ENCODE measurements at regions not wholly inside any gene's neighbourhood (a gene's known extent, or its start where the extent isn't known, plus 50 kb on each side); places are given as distances from the start of the nearest gene placed in this dataset.
"Not testable (repeated sequence)": the region's sequence is repeated elsewhere in the genome, so short reads cannot be mapped to it uniquely, and the experiment has no call there.

- no peak for DNase-seq
Measured at GRCh38 chr1:79215311-79215710, 208.8 kb upstream of the ADGRL4 start.

GRCh38 chr1:79207786-79208185, 201.3 kb upstream of the ADGRL4 start:
- no peak for DNase-seq

- no peak for DNase-seq
Measured at GRCh38 chr1:79207331-79207730, 200.8 kb upstream of the ADGRL4 start.

- no peak for DNase-seq
Measured at GRCh38 chr1:79204779-79205479, 198.4 kb upstream of the ADGRL4 start.

GRCh38 chr1:79198832-79199231, 192.3 kb upstream of the ADGRL4 start:
- no peak for DNase-seq

- no peak for DNase-seq
Measured at GRCh38 chr1:79197421-79197820, 190.9 kb upstream of the ADGRL4 start.

GRCh38 chr1:79196211-79196610, 189.7 kb upstream of the ADGRL4 start:
- no peak for DNase-seq

GRCh38 chr1:79193211-79194079, 186.9 kb upstream of the ADGRL4 start:
- no peak for DNase-seq

GRCh38 chr1:79190074-79190473, 183.5 kb upstream of the ADGRL4 start:
- no peak for DNase-seq

- DNase-seq, result no peak
Measured at GRCh38 chr1:79188337-79188736, 181.8 kb upstream of the ADGRL4 start.

- DNase-seq, result no peak
Measured at GRCh38 chr1:79186260-79186659, 179.7 kb upstream of the ADGRL4 start.

GRCh38 chr1:79177844-79178243, 171.3 kb upstream of the ADGRL4 start:
- no peak for DNase-seq

GRCh38 chr1:79161077-79161476, 154.5 kb upstream of the ADGRL4 start:
- no peak for DNase-seq

GRCh38 chr1:79155991-79156390, 149.5 kb upstream of the ADGRL4 start:
- DNase-seq, result no peak

- DNase-seq, result no peak
Measured at GRCh38 chr1:79151006-79151796, 144.7 kb upstream of the ADGRL4 start.

GRCh38 chr1:79150576-79150975, 144.0 kb upstream of the ADGRL4 start:
- no peak for DNase-seq

- DNase-seq, result not testable (repeated sequence)
Measured at GRCh38 chr1:79138227-79138626, 131.7 kb upstream of the ADGRL4 start.

- no peak for DNase-seq
Measured at GRCh38 chr1:79133774-79134364, 127.3 kb upstream of the ADGRL4 start.

GRCh38 chr1:79131626-79132025, 125.1 kb upstream of the ADGRL4 start:
- no peak for DNase-seq

GRCh38 chr1:79129914-79130313, 123.4 kb upstream of the ADGRL4 start:
- no peak for DNase-seq

- DNase-seq, result no peak
Measured at GRCh38 chr1:79128722-79129121, 122.2 kb upstream of the ADGRL4 start.

GRCh38 chr1:79124756-79125155, 118.2 kb upstream of the ADGRL4 start:
- no peak for DNase-seq

GRCh38 chr1:79122521-79122920, 116.0 kb upstream of the ADGRL4 start:
- DNase-seq, result no peak

Measured in retina (tissue), 1 donor.